Smooth muscle cell (in vitro differentiated cells): ENCODE measurements at regions not wholly inside any gene's neighbourhood (a gene's known extent, or its start where the extent isn't known, plus 50 kb on each side); places are given as distances from the start of the nearest gene placed in this dataset.

Experiments
- DNase-seq: peaks from one replicate; lab custom pipeline; 2025; ENCODE audit not compliant: unreplicated experiment; lab: John Stamatoyannopoulos, UW
- H2AFZ ChIP-seq: fragments of 200-600 bp; sonication (generic); 2 replicates; pipeline ENCODE4 v1.6.0; 2016; ENCODE audit warnings: antibody characterized with exemption, low read depth, mild to moderate bottlenecking
- H3F3A ChIP-seq: fragments of 200-600 bp; sonication (generic); 2 replicates; pipeline ENCODE4 v1.6.0; 2017; ENCODE audit warnings: antibody characterized with exemption, low read depth
- H3K27ac ChIP-seq: fragments of 200-600 bp; sonication (generic); 2 replicates; pipeline ENCODE4 v1.5.1; 2016; ENCODE audit warnings: low read depth, mild to moderate bottlenecking
- H3K27me3 ChIP-seq: fragments of 200-600 bp; sonication (generic); 2 replicates; pipeline ENCODE4 v1.6.1; 2016; ENCODE audit warnings: low read depth, mild to moderate bottlenecking
- H3K36me3 ChIP-seq: fragments of 200-600 bp; sonication (generic); 2 replicates; pipeline ENCODE4 v1.5.1; 2016; ENCODE audit warnings: low read depth
- H3K4me1 ChIP-seq: fragments of 200-600 bp; sonication (generic); 2 replicates; pipeline ENCODE4 v1.5.1; 2016; ENCODE audit warnings: low read depth
- H3K4me2 ChIP-seq: fragments of 200-600 bp; sonication (generic); 2 replicates; pipeline ENCODE4 v1.6.0; 2016; ENCODE audit warnings: mild to moderate bottlenecking
- H3K4me3 ChIP-seq: fragments of 200-600 bp; sonication (generic); 2 replicates; pipeline ENCODE4 v1.5.1; 2016; ENCODE audit warnings: mild to moderate bottlenecking
- H3K79me2 ChIP-seq: fragments of 200-600 bp; sonication (generic); 2 replicates; pipeline ENCODE4 v1.6.0; 2016; ENCODE audit warnings: low read depth, mild to moderate bottlenecking
- H3K9ac ChIP-seq: fragments of 200-600 bp; sonication (generic); 2 replicates; pipeline ENCODE4 v1.6.0; 2016; ENCODE audit warnings: low read depth
- H3K9me3 ChIP-seq: fragments of 200-600 bp; sonication (generic); replicated peaks from 2 replicates; pipeline ENCODE4 v1.5.1; 2016; ENCODE audit warnings: low read depth
- H4K20me1 ChIP-seq: fragments of 200-600 bp; sonication (generic); 2 replicates; pipeline ENCODE4 v1.6.0; 2016; ENCODE audit warnings: low read depth
- WGBS: methylation state at CpG from one replicate; pipeline ENCODE4 v1.1.7; 2016; ENCODE audit warnings: low lambda C conversion rate; 5-methylcytosine and 5-hydroxymethylcytosine counted together
- TF ChIP-seq, protein P1 (sequence below): fragments of 200-600 bp; sonication (generic); IDR thresholded peaks from 2 replicates; pipeline ENCODE4 v1.5.1; 2017; ENCODE audit warnings: borderline replicate concordance, mild to moderate bottlenecking, antibody characterized with exemption; ENCODE audit not compliant: insufficient read depth, poor library complexity, severe bottlenecking

DNA sequence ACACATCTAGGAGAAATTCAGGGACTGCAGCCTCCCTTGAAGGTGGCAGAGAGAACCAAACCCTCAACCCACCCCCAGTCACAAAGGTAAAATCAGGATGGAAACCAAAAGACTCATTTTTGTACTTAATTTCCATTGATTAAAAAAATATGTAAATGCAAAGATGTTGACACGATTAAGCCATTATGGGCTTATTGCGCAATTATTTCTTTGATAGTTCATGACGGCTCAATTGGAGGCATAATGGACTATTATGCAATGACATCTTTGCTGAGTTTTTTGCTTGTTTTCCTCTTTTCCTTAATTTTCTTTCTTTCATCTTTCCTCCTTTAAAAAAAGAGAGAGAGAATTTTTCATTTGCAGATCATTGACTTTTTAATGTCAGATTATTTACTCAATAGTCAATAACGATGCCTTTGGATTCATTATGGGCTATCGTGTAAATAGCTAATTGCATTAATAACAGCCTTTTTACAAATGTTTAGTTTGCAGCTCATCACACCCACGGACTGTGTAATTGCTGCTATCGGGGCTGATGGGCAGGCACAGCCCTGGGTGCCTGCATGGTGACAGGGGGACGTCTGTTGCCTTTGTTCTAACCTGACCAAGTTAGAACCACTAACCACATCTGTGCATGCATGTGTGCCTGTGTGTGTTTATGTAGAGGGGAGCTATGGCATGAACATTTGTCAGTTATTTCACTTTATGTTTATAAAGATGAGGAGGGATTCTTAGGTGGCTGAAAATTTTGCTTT lies 482.4 kb upstream of the TSHZ3 start:
- 81% methylated on average over 8 of the region's 8 CpGs for WGBS
- TF ChIP-seq, protein P1, sequence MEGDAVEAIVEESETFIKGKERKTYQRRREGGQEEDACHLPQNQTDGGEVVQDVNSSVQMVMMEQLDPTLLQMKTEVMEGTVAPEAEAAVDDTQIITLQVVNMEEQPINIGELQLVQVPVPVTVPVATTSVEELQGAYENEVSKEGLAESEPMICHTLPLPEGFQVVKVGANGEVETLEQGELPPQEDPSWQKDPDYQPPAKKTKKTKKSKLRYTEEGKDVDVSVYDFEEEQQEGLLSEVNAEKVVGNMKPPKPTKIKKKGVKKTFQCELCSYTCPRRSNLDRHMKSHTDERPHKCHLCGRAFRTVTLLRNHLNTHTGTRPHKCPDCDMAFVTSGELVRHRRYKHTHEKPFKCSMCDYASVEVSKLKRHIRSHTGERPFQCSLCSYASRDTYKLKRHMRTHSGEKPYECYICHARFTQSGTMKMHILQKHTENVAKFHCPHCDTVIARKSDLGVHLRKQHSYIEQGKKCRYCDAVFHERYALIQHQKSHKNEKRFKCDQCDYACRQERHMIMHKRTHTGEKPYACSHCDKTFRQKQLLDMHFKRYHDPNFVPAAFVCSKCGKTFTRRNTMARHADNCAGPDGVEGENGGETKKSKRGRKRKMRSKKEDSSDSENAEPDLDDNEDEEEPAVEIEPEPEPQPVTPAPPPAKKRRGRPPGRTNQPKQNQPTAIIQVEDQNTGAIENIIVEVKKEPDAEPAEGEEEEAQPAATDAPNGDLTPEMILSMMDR: no peak

DNA sequence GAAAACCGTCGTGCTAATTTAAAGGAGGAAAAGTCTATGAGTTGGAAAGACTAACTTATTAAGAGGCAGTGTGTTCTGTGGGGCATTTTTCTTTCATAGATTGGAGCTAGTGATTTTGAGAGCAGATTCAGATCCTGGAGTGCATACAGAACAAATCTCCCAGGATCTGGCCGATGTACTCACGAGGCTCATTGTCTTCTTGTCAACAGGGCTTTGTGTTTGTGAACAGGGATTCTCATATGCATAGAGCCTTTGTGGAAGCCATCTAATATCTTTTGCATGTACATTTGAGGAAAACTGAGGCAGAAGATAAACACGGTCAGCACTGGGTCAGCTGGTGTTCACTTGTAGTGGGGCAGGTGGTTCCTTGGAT lies 482.9 kb upstream of the TSHZ3 start:
- Histone ChIP-seq H3F3A (no peaks in the 10 kb centered on the region), H3K27ac (no peak overlapping the region), H4K20me1 (no peaks in the 10 kb centered on the region), H2AFZ (no peak overlapping the region), H3K9ac (no peak overlapping the region), H3K36me3 (no peaks in the 10 kb centered on the region), H3K79me2 (no peaks in the 10 kb centered on the region), H3K4me3 (no peak overlapping the region), H3K9me3 (peaks cover 5% of the 10 kb centered on the region), H3K4me1 (no peaks in the 10 kb centered on the region), H3K4me2 (no peak overlapping the region), H3K27me3 (no peaks in the 10 kb centered on the region)
- WGBS: 86% methylated on average over 5 of the region's 5 CpGs
- TF ChIP-seq, protein P1: no peak
- no peak for DNase-seq

More for the DNA sequence above, 482.4 kb upstream of the TSHZ3 start:
- H3K27me3 ChIP-seq: no peaks in the 10 kb centered on the region
- H3K79me2 ChIP-seq: no peaks in the 10 kb centered on the region
- H3K4me1 ChIP-seq: no peaks in the 10 kb centered on the region
- no peaks in the 10 kb centered on the region for H3F3A ChIP-seq
- no peak overlapping the region for H2AFZ ChIP-seq
- H3K27ac ChIP-seq: no peak overlapping the region
- H3K36me3 ChIP-seq: no peaks in the 10 kb centered on the region
- no peak for DNase-seq
- H4K20me1 ChIP-seq: no peaks in the 10 kb centered on the region
- H3K9me3 ChIP-seq: peaks cover 5% of the 10 kb centered on the region
- H3K4me2 ChIP-seq: no peak overlapping the region
- no peak overlapping the region for H3K4me3 ChIP-seq
- H3K9ac ChIP-seq: no peak overlapping the region

DNA sequence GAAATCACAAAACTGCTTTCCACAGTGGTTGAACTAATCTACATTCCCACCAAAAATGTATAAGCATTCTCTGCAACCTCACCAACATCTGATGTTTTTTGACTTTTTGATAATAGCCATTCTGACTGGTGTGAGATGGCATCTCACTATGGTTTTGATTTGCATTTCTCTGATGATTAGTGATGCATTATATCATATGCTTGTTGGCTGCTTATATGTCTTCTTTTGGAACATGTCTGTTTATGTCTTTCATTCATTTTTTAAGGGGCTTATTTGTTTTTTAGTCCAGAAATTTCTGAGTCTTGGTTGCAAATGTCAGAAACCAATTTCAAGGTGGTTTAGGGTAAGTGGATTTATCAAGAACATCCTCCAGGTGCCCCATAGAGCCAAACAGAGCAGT lies 484.8 kb upstream of the TSHZ3 start:
- no peaks in the 10 kb centered on the region for H4K20me1 ChIP-seq
- no peaks in the 10 kb centered on the region for H3K36me3 ChIP-seq
- H3K4me1 ChIP-seq: no peaks in the 10 kb centered on the region
- H3K79me2 ChIP-seq: no peaks in the 10 kb centered on the region
- no peak overlapping the region for H2AFZ ChIP-seq
- no peaks in the 10 kb centered on the region for H3K27me3 ChIP-seq
- H3K4me3 ChIP-seq: no peak overlapping the region
- no peaks in the 10 kb centered on the region for H3F3A ChIP-seq
- DNase-seq: no peak
- no peak overlapping the region for H3K27ac ChIP-seq
- peaks cover 5% of the 10 kb centered on the region for H3K9me3 ChIP-seq
- TF ChIP-seq, protein P1: no peak
- no peak overlapping the region for H3K9ac ChIP-seq
- H3K4me2 ChIP-seq: no peak overlapping the region
